ENCODE measurements at regions not wholly inside any gene's neighbourhood (a gene's known extent, or its start where the extent isn't known, plus 50 kb on each side); places are given as distances from the start of the nearest gene placed in this dataset.

DNA sequence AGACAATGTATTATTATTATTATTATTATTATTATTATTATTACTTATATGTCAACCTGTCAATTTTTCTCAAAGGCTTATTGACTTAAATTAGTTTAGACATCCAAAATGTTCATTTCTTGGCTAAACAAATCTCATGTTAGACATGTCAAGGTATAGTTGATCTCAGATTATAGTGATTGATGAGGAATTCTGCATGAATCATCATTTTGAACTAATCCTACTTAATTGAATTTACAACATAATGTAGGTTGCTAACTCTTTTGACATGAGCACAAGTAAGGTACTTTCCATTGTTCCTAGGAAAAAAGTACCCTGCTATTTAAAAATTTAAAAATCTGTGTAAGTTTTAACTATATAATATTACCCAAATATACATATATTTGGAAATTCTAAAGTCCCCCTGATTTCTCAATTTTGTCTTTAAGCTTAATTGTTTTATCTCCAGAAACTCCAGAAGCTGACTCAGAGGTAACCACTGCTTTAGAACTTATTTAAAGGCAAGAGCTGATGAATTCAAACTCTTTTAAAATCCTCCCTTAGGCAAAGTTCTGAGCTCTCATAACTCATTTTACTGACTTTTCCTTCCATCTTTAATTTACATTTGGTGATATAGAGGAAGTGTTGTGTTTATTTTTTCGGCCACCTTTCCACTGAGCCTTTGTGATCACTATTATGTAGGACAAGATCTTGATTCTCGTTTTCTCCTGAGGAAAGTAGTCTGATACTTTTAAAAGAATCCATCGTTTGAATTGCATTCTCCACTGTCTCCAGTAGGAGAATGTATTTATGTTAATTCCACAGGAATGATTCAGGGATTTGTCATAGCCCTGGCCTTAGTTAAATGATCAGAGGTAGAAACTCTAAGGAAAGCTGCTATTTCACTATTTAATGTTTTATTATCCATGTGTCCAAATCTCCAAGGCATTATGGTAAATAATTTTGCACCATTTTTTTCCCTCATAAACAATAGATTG is 1304.5 kb downstream of the AACS start:
- Histone ChIP-seq H3K36me3 (ENCODE audit: control insufficient read depth, insufficient read depth, low read length) (no peaks in the 10 kb centered on the region), H3K27me3 (replicated peaks; ENCODE audit: control insufficient read depth, insufficient read depth, low read length) (no peaks in the 10 kb centered on the region), H3K4me3 (replicated peaks; ENCODE audit: low read depth, low read length) (no peak overlapping the region)
- no peak for DNase-seq (ENCODE audit: extremely low read depth, insufficient read length)
- TF ChIP-seq, protein P1, sequence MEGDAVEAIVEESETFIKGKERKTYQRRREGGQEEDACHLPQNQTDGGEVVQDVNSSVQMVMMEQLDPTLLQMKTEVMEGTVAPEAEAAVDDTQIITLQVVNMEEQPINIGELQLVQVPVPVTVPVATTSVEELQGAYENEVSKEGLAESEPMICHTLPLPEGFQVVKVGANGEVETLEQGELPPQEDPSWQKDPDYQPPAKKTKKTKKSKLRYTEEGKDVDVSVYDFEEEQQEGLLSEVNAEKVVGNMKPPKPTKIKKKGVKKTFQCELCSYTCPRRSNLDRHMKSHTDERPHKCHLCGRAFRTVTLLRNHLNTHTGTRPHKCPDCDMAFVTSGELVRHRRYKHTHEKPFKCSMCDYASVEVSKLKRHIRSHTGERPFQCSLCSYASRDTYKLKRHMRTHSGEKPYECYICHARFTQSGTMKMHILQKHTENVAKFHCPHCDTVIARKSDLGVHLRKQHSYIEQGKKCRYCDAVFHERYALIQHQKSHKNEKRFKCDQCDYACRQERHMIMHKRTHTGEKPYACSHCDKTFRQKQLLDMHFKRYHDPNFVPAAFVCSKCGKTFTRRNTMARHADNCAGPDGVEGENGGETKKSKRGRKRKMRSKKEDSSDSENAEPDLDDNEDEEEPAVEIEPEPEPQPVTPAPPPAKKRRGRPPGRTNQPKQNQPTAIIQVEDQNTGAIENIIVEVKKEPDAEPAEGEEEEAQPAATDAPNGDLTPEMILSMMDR (IDR thresholded peaks at IDR 0.05; ENCODE audit: insufficient read depth, low read length, poor library complexity, severe bottlenecking) = no peak

DNA sequence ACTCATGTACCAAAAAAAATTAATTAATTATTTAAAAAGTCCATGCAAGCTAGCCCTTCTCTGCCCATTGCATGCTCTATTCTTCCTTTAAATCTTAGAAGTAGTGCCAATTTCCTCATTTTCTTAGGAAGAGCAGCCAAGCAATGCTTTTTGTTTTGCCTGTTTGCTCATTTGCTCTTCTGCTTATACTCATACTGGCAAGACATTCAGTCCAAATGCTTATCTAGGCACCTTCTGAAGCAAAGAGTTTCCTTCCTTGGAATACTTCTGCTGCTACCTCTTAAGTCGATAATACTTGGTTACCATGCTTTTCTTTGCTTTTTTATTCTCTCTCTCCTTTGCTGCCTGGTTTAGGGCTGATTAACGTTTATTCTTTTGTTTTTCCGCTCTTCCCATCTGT is 1318.3 kb downstream of the AACS start:
- no peak overlapping the region for H3K4me3 ChIP-seq (replicated peaks; ENCODE audit: low read depth, low read length)
- no peaks in the 10 kb centered on the region for H3K27me3 ChIP-seq (replicated peaks; ENCODE audit: control insufficient read depth, insufficient read depth, low read length)
- TF ChIP-seq, protein P1 (IDR thresholded peaks at IDR 0.05; ENCODE audit: insufficient read depth, low read length, poor library complexity, severe bottlenecking) = no peak
- no peak for DNase-seq (ENCODE audit: extremely low read depth, insufficient read length)
- no peaks in the 10 kb centered on the region for H3K36me3 ChIP-seq (ENCODE audit: control insufficient read depth, insufficient read depth, low read length)

DNA sequence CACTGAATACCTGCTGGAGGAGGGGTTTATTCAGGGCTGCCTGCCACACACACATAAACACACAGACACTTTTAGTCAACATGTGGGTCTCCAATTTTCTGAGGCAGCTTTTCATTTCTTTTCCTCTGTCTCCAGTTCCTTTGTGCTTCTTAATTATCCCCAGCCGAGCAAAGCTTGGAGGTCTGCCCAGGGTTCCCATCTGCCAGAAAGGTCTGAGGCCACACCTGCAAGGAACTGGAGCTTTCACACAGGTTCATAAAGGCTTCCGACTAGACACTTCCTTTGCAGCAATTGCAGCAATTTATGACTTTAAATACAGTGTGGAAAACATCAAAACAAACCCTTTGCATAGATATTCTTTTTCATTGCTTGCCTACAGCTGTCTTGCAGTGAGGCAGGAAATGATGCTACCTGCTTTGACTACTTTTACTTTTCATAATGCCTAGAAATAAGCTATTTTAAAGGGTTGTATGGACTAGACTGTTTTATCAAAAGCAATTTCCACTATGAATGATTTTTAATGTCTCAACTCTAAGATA is 1318.9 kb downstream of the AACS start:
- TF ChIP-seq, protein P1 (IDR thresholded peaks at IDR 0.05; ENCODE audit: insufficient read depth, low read length, poor library complexity, severe bottlenecking) = no peak
- no peaks in the 10 kb centered on the region for H3K36me3 ChIP-seq (ENCODE audit: control insufficient read depth, insufficient read depth, low read length)
- no peak for DNase-seq (ENCODE audit: extremely low read depth, insufficient read length)
- H3K4me3 ChIP-seq (replicated peaks; ENCODE audit: low read depth, low read length) = no peak overlapping the region
- no peaks in the 10 kb centered on the region for H3K27me3 ChIP-seq (replicated peaks; ENCODE audit: control insufficient read depth, insufficient read depth, low read length)

DNA sequence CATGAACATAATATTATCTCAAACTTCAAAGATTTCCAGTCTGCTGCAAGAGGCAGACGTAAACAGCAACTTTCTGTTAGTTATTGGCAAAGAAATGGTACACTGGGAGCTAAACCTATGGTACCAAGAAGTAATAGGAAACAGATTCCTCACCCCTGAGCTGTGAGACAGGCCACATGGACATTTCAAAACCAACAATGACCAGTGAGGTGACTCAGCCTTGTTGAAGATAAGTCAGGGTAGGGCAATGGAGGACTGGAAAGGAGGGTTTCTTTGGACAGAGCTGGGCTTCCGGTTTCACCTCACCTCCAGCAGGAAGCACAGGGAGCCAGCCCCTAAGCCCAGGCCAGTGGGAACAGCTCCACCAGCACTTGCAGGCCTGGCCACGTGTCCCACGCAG is 1320.5 kb downstream of the AACS start:
- no peaks in the 10 kb centered on the region for H3K36me3 ChIP-seq (ENCODE audit: control insufficient read depth, insufficient read depth, low read length)
- DNase-seq (ENCODE audit: extremely low read depth, insufficient read length) = no peak

GRCh38 chr12:126389220-126389841 is 1324.1 kb downstream of the AACS start:
- Histone ChIP-seq H3K36me3 (ENCODE audit: control insufficient read depth, insufficient read depth, low read length) (no peaks in the 10 kb centered on the region), H3K27me3 (replicated peaks; ENCODE audit: control insufficient read depth, insufficient read depth, low read length) (no peaks in the 10 kb centered on the region), H3K4me3 (replicated peaks; ENCODE audit: low read depth, low read length) (no peak overlapping the region)
- TF ChIP-seq, protein P1 (IDR thresholded peaks at IDR 0.05; ENCODE audit: insufficient read depth, low read length, poor library complexity, severe bottlenecking) = no peak
- DNase-seq (ENCODE audit: extremely low read depth, insufficient read length) = no peak

More for the DNA sequence above, 1320.5 kb downstream of the AACS start:
- TF ChIP-seq, protein P1 (IDR thresholded peaks at IDR 0.05; ENCODE audit: insufficient read depth, low read length, poor library complexity, severe bottlenecking) = no peak
- no peak overlapping the region for H3K4me3 ChIP-seq (replicated peaks; ENCODE audit: low read depth, low read length)
- no peaks in the 10 kb centered on the region for H3K27me3 ChIP-seq (replicated peaks; ENCODE audit: control insufficient read depth, insufficient read depth, low read length)

Measured in GM06990 (cell line).